ENCODE measurements at regions not wholly inside any gene's neighbourhood (a gene's known extent, or its start where the extent isn't known, plus 50 kb on each side); places are given as distances from the start of the nearest gene placed in this dataset.
"Not testable (repeated sequence)": the region's sequence is repeated elsewhere in the genome, so short reads cannot be mapped to it uniquely, and the experiment has no call there.

DNA sequence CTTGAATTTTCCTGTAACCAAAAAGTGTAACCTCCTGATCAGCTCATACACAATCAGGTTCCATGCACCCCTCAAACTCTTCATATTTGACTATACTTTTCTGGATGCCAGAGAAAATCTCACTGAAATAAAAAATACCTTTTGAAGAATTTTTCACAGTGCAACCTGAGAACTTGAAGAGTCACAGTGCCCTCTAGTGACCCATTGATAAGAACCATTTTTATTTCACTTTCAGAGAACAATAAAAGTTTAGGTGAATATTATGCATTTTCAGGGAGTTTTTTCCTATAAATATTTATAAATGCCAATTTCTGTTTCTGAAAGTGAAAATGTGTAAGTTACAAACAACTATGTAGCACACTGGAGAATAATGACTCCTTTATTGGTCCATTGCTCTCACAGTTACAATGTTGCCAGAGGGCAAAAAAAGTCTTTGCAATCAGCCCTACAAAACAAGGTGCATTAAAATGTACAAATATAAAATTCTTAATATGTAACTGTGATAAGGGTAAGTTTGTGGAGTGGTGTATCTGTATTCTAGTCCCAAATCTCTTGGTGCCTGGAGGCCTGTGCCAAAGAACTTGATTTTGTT, 153.6 kb upstream of the INTU start:
- DNase-seq (ENCODE audit: low spot score), result peak; percentile 17

DNA sequence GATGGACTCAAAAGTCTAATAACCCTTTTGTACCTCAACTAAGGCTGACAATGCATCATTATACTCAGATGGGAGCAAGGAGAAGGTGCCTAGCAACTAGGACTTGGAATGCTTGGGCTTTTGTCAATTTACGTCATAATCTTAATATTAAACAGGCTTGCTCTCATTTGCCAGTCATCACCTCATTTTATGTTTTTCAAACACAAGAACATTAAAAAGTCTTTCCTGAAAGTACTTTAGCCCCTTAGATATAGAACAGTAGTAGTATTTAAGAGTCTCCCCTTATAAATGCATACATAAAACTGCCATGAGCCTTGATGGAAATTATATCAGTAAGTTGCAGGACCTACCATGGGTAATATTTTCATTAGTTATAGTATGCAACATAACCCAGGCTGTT, 150.7 kb upstream of the INTU start:
- no peak for DNase-seq (ENCODE audit: low spot score)

DNA sequence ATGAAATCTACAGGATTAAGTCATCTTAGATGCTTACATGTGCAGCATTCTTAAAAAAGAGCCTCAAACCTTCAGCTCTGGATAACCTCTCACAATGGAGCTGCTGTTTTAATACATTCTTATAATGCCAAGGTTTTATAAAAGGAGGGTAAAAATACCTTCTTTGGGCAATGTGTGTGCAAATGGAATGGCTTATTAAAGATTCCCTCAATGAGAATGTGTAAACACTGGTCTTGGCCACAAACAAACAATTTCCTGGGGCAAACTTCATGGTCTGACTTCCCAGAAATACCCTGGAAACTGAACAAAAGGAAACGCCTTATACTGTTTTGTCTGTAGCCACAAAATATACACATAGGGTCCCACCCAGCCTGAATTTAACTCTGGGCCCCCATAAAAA, 148.6 kb upstream of the INTU start:
- DNase-seq (ENCODE audit: low spot score), result no peak

DNA sequence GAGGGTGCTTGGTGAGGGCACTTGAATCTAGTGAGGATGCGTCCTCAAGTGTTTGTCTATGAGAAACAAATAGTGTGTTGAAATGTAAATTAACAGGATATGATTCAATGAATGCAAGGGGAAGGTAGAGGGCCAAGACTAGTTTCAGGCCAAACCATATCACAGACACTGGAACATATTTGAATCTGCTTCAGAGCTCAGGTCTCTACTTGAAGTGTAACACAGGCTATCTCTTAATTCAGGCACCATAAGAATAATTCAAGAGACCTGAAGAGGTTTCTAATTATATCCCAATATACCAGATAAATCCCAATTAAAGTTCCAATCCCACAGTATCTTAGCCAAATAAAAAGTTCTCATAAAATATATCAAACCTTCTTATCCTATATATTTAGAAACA, 146.5 kb upstream of the INTU start:
- DNase-seq (ENCODE audit: low spot score), result no peak

DNA sequence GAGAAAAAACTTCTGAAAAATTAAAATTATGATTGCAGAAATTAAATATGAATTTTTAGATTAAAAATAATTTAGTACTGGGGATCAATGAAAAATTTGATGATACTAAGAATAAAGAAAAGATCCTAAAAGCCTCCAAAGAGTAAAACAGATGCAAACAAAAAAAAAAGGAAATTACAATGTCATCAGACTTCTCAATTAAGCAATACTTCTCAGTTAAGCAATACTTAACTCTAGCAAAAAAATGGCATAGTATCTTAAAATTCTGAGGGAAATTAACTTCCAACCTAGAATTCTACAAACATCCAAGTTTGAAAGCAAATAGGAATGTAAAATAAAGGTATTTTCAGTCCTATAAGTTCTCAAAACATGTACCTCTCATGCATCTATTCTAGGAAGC, 141.2 kb upstream of the INTU start:
- no peak for DNase-seq (ENCODE audit: low spot score)

DNA sequence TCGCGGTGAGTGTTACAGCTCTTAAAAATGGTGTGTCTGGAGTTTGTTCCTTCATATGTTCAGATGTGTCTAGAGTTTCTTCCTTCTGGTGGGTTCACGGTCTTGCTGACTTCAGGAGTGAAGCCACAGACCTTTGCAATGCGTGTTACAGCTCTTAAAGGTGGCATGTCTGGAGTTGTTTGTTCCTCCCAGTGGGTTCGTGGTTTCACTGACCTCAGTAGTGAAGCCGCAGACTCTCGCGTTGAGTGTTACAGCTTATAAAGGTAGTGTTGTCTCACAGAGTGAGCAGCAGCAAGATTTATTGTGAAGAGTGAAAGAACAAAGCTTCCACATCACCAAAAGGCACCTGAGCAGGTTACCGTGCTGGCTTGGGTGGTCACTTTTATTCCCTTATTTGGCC, 135.9 kb upstream of the INTU start:
- DNase-seq (ENCODE audit: low spot score), result not testable (repeated sequence)

DNA sequence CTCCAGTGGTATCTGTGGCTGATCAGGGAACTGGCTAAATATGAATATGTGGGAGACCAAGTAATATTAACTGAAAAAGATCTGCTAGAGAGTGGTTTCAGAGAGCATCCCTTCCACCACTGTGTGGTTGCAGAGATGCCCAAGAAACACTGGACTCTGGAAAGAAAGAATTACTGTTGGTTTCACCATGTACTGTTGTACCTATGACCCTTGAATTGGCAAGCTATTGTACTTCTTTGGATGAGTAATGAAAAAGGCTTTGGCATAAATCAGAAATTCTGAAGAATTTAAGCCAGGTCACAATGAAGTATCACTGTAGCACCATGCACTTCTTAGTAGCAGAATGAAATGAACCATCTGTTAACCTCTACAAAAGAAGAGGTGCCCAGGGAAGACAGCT, 134.4 kb upstream of the INTU start:
- DNase-seq (ENCODE audit: low spot score), result no peak

DNA sequence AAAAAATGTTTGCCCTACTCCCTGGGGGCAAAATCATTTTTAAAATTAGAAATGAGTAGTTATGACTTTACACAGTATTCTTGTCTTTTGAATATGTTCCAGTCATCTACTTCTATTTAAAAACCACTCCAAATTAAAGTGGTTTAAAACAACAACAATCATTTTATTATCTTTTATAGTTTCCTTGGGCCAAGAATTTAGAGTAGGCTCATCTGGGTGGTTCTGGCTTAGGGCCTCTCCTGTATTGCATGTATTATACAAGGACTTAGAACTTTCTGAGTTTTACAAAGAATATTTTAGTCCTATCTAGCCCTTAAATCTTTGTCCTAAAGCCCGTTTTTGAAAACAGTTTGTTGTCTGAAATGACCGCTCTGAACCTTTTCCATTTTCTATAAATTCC, 132.5 kb upstream of the INTU start:
- no peak for DNase-seq (ENCODE audit: low spot score)

DNA sequence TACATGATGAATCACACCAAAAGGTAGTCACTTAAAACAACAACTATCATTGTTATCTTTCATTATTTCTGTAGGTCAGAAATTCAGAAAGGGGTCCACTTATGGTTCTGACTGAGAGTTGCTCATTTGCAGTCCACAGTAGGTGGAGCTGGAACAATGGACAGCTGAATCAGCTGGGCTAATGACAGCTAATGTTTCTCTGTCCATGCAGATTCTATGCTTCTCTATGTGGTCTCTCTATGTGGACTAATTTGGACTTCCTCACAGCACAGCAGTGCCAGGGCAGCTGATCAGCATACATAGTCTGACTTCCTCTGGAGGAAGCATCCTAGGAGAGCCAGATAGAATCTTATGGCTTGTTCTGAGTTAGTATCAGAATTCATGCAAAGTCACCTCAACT, 131.7 kb upstream of the INTU start:
- DNase-seq (ENCODE audit: low spot score), result peak; percentile 32

DNA sequence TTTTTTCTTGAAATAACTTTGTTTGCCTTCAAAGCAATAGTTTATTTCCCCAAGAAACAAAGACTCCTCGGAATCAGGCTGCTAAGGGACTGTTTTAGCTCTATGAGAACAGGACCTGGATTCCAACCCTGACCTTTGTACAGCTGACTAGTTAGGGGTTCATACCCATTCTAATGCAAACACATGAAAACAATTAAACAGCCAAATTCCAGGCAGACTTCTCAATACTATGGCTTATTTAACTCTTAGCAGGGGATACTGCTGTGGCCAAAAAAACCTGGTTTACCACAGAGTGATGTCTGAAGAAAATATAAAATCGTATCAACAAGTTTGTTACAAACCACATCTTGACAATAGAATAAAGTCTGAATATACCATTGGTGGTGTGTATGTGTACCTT, 129.6 kb upstream of the INTU start:
- no peak for DNase-seq (ENCODE audit: low spot score)

DNA sequence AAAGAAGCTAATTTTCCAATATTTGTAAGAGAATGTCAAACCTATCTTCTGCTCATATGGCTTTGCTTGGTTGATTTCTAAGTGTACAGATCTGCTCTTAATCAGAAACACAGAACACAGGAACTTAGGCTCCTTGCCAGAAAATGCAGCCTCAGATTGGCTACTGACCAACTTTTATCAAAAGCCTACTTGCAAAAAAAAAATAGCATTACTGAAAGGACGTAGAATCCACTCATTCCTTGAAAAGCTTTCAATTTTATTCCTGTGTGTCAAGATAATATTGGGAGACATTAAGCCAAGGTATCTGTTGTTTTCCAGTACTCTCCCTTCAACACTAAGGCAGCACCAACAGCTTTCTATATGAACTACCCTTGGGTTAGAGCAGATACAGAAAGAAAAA, 127.6 kb upstream of the INTU start:
- DNase-seq (ENCODE audit: low spot score), result no peak

DNA sequence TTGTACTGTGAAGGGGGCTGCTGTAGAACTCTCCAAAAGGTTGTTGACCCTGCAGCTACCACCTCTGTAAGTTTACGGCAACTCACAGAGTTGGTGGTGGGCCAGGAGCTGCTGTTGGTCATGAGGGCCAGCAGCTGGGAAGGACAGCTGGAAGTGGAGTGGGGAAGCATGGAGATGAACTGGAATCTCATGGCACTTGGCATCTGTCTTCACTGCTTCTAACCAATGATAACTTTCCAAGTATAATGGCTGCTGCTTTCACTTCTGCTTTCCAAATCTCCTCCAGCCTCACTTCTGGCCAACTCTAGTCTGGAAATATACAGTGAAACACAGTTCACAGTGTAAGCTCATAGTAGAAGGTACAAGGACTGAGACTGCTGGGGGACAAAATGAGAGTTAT, 126.5 kb upstream of the INTU start:
- DNase-seq (ENCODE audit: low spot score), result no peak

DNA sequence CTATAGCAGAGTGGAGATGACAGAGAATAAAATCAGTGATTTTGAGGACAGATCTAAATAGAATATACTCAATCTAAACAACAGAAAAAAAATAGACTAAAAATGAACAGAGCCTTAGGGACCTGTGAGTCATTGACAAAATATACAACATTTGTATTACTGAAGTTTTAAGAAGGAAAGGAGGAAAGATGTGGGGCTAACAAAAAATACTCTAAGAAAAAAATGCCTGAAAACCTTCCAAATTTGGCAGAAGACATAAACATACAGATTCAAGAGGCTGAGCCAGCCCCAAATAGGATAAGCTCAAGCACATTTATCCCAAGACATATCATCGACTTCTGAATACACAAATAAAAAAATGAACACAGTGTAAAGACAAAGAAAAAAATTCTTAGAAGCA, 123.6 kb upstream of the INTU start:
- no peak for DNase-seq (ENCODE audit: low spot score)

DNA sequence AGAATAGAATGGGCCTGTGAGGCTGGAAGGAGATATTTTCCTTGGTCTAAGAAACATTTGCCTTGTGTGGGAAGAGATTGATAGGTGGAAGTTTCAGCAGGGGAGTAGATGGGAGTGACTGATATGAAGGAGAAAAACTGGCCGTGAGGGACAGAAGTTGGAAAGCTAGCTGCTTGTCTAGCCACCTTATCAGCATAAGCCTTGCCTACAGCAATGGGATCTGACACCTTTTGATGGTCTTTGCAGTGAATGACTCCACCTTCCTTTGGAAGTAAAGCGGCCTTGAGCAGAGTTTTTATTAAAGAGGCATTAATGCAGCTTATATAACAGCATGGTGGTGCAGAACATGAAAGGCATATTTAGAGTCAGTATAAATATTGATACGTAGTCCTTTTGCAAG, 120.1 kb upstream of the INTU start:
- not testable (repeated sequence) for DNase-seq (ENCODE audit: low spot score)

DNA sequence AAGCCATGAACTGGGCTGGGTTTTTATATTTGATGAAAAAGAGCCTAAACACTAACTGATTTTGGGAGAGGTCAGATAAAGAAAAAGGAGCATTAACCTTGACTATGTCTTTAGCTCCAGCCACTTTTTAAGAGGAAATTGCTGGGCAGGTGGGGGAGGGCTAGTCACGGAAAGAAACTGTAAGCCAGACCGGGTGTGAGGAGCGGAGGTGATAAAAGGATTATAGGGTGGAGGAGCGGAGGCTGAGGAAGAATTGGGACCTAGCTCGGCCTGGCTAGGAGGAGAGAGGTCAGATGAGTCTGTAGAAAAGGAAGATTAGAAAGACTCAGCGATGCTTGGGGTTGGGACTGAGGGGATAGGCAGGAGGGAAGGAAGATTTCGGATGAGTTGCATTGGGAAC, 117.5 kb upstream of the INTU start:
- not testable (repeated sequence) for DNase-seq (ENCODE audit: low spot score)

DNA sequence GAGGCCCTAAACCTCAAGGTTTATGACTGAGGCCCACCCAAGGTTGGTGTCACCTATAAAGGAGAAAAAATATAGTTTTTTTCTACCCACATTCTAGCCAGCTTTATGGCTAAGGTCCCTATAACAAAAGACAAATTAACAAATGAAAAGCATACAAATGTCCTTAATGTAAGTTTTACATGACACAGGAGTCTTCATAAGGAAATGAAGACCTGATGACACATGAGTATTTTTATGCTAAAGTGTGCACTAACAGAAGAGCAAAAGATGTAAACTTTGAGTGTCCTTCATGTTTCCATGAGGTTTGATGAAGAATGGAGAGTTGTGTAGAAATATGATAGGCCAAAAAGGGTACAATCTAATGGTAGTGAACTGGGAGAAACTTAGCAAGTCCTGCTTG, 114.7 kb upstream of the INTU start:
- no peak for DNase-seq (ENCODE audit: low spot score)

DNA sequence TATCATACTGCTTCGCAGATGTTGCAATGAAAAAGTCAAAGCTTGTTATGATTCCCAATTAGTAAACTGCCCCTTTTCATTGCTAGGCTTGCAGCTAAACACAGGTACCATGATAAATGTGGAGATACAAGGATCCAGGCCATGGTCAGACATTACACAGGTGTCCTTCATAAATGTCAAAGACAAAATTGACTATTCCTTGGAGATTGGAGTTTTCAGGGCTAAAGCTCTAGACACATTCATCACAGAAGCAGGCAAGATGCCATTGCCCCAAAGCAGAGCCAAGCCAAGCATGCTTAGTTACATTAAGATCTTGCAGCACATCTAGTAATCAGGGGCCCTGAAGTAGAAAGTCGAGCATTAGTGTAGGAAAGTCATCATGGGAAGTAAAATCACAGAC, 111.3 kb upstream of the INTU start:
- DNase-seq (ENCODE audit: low spot score), result no peak

DNA sequence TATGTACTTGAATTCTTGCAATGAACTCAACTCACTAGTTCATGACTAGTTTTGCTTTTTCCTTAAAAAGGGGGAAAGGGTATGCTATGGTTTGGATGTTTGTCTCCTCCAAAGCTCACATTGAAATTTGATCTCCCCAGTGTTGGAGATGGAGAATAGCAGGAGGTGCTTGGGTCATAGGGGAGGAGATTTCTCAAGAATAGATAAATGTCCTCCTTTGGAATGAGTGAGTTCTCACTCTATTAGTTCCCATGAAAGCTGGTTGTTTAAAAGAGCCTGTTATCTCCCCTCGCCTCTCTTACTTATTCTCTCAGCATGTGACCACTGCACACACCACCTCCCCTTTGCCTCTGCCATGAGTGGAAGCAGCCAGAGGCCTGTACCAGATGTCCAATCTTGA, 109.4 kb upstream of the INTU start:
- DNase-seq (ENCODE audit: low spot score), result no peak

DNA sequence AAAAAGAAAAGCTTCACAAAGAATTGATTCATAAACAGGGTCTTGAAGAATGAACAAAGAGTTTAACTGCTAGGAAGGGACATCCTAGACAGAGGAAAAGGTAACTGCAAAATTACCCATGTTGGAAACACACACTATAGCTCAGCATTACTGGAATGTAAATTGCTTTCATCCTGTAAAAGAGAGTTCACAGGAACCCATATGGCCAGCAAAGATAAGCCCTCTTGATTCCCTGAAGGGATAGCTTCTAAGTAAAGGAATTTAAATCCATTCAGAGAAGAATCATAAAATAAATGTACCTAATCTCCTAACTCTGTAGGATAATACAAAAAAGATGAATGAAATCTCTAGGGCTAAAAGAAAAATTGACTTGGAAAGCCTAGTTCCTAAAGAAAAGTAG, 107.1 kb upstream of the INTU start:
- DNase-seq (ENCODE audit: low spot score), result no peak

DNA sequence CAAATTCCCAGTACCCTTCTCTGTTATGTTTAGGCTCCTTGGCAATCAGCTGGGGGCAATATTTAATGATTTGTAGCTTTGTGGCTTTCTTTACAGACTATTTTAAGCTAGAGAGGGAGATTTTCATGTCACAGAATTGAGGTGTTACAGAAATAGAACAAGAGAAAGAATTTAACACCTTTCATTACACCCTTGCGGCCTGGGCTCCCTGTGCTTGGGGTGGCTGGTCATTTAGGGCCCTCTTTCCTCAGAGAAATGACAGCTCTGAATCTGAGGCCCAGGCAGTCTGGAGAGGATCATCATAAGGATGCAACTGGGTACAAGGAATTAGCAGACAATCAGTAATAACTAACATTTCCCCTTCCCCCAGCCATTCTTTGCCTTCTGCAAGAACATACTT, 104.5 kb upstream of the INTU start:
- no peak for DNase-seq (ENCODE audit: low spot score)

DNA sequence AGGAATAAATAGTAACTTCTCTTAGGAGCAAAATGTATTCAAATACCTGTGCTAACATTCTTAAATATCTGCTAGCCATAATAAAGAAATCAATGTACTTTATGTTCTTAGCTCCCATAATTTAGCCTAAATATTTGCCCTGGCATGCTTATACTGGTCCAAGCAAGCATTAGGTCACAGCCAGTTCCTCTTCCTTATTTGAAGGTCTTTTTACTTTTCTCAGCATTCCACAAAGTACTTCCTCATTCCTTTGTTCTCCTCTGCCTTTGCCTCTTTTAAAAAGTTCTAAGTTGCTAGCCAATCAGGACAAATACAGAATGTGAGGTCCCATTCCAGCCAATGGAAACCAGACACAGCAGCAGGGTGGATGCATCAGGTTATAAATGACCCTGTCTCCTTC, 102.9 kb upstream of the INTU start:
- DNase-seq (ENCODE audit: low spot score), result not testable (repeated sequence)

DNA sequence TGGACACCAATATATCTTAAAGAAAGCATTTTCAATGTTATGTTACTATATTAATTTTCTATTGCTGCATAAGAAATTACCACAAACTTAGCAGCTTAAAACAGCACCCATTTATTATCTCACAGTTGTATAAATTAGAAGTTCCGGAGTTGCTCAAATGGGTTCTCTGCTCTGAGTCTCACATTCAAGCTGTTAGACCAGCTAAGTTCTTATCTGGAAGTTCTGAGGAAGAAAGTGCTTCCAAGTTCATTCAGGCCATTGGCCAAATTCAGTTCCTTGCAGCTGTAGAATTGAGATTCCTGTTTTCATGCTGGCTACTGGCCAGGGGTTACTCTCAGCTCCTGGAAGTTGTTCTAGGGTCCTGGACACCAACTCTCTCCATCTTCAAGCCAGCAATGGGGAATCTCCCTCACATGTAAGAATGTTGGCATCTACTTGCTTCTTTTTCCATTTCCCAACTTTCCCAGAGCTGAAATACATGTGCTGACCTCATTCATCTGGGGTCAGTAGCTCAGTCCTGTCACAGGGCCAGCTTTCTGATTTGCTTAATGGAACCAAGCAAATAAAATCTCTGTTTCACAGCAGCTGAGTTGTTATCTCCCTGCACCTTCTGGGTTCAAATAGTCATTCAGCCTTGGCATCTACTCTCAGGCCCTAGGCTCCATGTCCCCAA, 99.6 kb upstream of the INTU start:
- DNase-seq (ENCODE audit: low spot score), result no peak

DNA sequence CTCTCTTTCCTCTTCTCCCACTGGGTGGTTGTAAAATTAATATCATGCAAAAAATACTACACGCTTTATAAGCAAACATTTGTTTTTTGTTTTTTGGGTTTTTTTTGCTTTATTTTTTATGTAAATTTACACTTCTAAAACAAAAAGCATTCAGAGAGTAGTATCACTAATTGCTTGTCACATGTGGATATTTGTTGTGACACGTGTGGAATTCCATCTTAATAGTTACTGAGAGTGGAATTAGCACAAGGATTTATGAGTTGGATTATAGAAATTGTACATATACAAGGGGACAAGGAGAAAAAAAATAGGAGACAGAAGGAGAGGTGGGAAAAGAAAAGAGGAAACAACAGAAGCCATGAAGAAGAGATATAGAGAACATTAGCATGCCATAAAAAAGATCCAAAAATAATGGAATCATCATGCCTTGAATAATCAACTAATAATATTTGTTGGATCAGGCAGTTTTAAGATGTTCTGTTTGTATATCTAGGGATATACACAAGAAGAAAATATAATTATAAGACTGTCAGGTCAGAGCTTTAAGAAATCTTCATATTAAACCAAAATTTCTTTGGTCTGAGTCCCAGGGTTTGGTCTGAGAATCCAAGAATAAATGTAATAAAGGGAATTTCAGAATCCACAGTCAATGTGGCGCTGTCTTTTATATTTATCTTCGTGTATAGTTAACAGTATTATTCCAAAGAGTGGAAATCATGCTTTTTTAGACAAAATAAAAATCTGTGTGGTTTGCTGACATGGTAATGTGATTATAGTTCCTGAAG, 98.5 kb upstream of the INTU start:
- DNase-seq (ENCODE audit: low spot score), result no peak

DNA sequence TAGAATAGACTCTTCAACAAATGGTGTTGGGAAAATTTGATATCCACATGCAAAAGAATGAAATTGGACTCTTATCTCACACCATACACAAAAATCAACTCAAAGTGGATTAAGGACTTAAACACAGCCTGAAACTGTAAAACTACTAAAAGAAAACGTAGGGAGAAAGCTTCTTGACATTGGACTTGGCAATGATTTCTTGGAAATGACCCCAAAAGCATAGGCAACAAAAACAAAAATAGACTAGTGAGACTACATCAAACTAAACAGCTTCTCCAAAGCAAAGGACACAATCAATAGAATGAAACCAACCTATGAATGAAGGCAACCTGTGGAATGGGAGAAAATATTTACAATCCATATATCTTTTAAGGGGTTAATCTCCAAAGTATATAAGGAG, 94.7 kb upstream of the INTU start:
- no peak for DNase-seq (ENCODE audit: low spot score)
